Hepatocyte (in vitro differentiated cells): ENCODE measurements at regions not wholly inside any gene's neighbourhood (a gene's known extent, or its start where the extent isn't known, plus 50 kb on each side); places are given as distances from the start of the nearest gene placed in this dataset.

Source experiments
- EZH2phosphoT487 ChIP-seq: fragments of 200-600 bp; sonication (generic); IDR thresholded peaks from one replicate; pipeline ENCODE4 v1.6.1; 2018; ENCODE audit warnings: antibody characterized with exemption, mild to moderate bottlenecking, low read depth, moderate library complexity; ENCODE audit not compliant: unreplicated experiment, severe bottlenecking
- TF ChIP-seq, protein P1 (sequence below): fragments of 200-600 bp; sonication (generic); IDR thresholded peaks from 2 replicates; pipeline ENCODE4 v1.5.1; 2016; ENCODE audit warnings: antibody characterized with exemption, mild to moderate bottlenecking; ENCODE audit not compliant: poor library complexity

DNA sequence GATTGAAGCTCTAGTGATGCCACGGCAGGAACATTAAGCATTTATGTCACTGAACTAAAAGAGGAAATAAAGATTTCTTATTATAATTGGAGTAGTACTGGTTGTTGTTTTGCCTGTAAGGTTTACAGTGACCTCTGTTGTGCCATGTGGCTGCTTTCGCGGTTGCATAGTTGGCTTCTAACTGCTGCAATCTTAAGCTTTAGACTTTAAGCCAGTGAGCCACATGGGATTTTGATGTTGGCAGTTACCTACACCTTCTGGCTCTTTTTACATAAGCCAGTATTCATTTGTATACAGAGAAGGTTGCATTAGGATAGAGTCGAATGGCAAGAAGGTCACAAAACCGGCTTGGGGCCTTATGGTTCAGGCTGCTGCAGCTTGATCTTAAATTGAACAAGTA is 1311.6 kb downstream of the RAPGEF2 start:
- TF ChIP-seq, protein P1, sequence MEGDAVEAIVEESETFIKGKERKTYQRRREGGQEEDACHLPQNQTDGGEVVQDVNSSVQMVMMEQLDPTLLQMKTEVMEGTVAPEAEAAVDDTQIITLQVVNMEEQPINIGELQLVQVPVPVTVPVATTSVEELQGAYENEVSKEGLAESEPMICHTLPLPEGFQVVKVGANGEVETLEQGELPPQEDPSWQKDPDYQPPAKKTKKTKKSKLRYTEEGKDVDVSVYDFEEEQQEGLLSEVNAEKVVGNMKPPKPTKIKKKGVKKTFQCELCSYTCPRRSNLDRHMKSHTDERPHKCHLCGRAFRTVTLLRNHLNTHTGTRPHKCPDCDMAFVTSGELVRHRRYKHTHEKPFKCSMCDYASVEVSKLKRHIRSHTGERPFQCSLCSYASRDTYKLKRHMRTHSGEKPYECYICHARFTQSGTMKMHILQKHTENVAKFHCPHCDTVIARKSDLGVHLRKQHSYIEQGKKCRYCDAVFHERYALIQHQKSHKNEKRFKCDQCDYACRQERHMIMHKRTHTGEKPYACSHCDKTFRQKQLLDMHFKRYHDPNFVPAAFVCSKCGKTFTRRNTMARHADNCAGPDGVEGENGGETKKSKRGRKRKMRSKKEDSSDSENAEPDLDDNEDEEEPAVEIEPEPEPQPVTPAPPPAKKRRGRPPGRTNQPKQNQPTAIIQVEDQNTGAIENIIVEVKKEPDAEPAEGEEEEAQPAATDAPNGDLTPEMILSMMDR = no peak
- TF ChIP-seq EZH2phosphoT487 = no peak
